IMR-90 (cell line): ENCODE measurements at regions not wholly inside any gene's neighbourhood (a gene's known extent, or its start where the extent isn't known, plus 50 kb on each side); places are given as distances from the start of the nearest gene placed in this dataset.

Source experiments
- ATAC-seq: fragments of 200-7000 bp; cut with Tn5 transposase; 2 replicates; pipeline ENCODE4 v1.9.1; 2020; ENCODE audit warnings: low read depth, mild to moderate bottlenecking, moderate library complexity
- BruUV-seq: library from RNA; stranded (reverse); fragments of 400-500 nt; replicated peaks from 2 replicates; lab custom pipeline; 2021; lab: Mats Ljungman, UMichigan
- CTCF ChIA-PET: fragments of 300-600 bp; formaldehyde crosslinking; extraction: SDS; loops from one replicate; lab custom pipeline; 2021; ENCODE audit warnings: antibody characterized with exemption; lab: Yijun Ruan, JAX
- POLR2A ChIA-PET: fragments of 300-600 bp; sonication (Branson Sonifier 250); formaldehyde crosslinking; loops from one replicate; lab custom pipeline; 2022; ENCODE audit warnings: antibody characterized with exemption; ENCODE audit not compliant: unreplicated experiment; lab: Charles Lee
- DNase-seq: peaks from one replicate; pipeline ENCODE4 v3.0.0; 2013
- H2AFZ ChIP-seq: replicated peaks from 2 replicates; pipeline ENCODE3; 2013; ENCODE audit warnings: low read length, mild to moderate bottlenecking; ENCODE audit not compliant: poor library complexity
- H2AK5ac ChIP-seq: 2 replicates; pipeline ENCODE4 v1.6.1; 2013; ENCODE audit warnings: low read depth, low read length, inconsistent platforms
- H2AK9ac ChIP-seq: replicated peaks from 2 replicates; pipeline ENCODE3; 2013; ENCODE audit warnings: mild to moderate bottlenecking, low read depth, low read length, moderate library complexity; ENCODE audit not compliant: poor library complexity
- H2BK120ac ChIP-seq: 2 replicates; pipeline ENCODE4 v1.6.1; 2013; ENCODE audit warnings: low read depth, low read length, inconsistent platforms
- H2BK15ac ChIP-seq: 3 replicates; pipeline ENCODE4 v1.6.1; 2013; ENCODE audit warnings: low read depth, low read length, inconsistent platforms
- H2BK20ac ChIP-seq: 2 replicates; pipeline ENCODE4 v1.6.1; 2013; ENCODE audit warnings: low read depth, mild to moderate bottlenecking, inconsistent platforms, low read length, moderate library complexity
- H2BK5ac ChIP-seq: 2 replicates; pipeline ENCODE4 v1.6.1; 2013; ENCODE audit warnings: mild to moderate bottlenecking, low read depth, low read length, inconsistent platforms; ENCODE audit not compliant: poor library complexity, severe bottlenecking
- H3K14ac ChIP-seq: replicated peaks from 2 replicates; pipeline ENCODE4 v1.6.1; 2013; ENCODE audit warnings: low read depth, low read length, inconsistent platforms
- H3K18ac ChIP-seq: 2 replicates; pipeline ENCODE4 v1.6.1; 2013; ENCODE audit warnings: low read depth, low read length, control low read depth
- H3K23ac ChIP-seq: 2 replicates; pipeline ENCODE4 v1.6.1; 2013; ENCODE audit warnings: low read depth, low read length, inconsistent platforms
- H3K27ac ChIP-seq: 2 replicates; pipeline ENCODE4 v1.5.1; 2013; ENCODE audit warnings: mild to moderate bottlenecking, control low read depth, low read length; ENCODE audit not compliant: insufficient read depth
- H3K27me3 ChIP-seq: 2 replicates; pipeline ENCODE4 v1.6.1; 2013; ENCODE audit warnings: low read length; ENCODE audit not compliant: control insufficient read depth, insufficient read depth
- H3K36me3 ChIP-seq: 2 replicates; pipeline ENCODE4 v1.6.1; 2013; ENCODE audit warnings: low read length, mixed read lengths; ENCODE audit not compliant: control insufficient read depth, insufficient read depth
- H3K4ac ChIP-seq: 2 replicates; pipeline ENCODE4 v1.6.1; 2013; ENCODE audit warnings: low read depth, low read length, inconsistent platforms
- H3K4me1 ChIP-seq: 2 replicates; pipeline ENCODE4 v1.6.1; 2013; ENCODE audit warnings: low read length, mixed read lengths; ENCODE audit not compliant: control insufficient read depth, insufficient read depth
- H3K4me2 ChIP-seq: 2 replicates; pipeline ENCODE4 v1.6.1; 2013; ENCODE audit warnings: low read depth, mild to moderate bottlenecking, control low read depth, low read length, moderate library complexity
- H3K4me3 ChIP-seq: 2 replicates; pipeline ENCODE4 v1.5.1; 2013; ENCODE audit warnings: low read depth, mild to moderate bottlenecking, control low read depth, low read length, moderate library complexity; ENCODE audit not compliant: insufficient read depth
- H3K56ac ChIP-seq: 2 replicates; pipeline ENCODE4 v1.6.1; 2013; ENCODE audit warnings: low read length, inconsistent platforms; ENCODE audit not compliant: insufficient read depth; ENCODE audit errors: extremely low read depth
- H3K79me1 ChIP-seq, 2 experiments: 2 replicates each; pipeline ENCODE4 v1.6.1; 2013; ENCODE audit warnings: low read length in 2 of 2, inconsistent platforms in 1 of 2, low read depth in 1 of 2
- H3K9ac ChIP-seq: 2 replicates; pipeline ENCODE4 v1.6.1; 2013; ENCODE audit warnings: low read depth, low read length, control low read depth
- H3K9me1 ChIP-seq: 2 replicates; pipeline ENCODE4 v1.6.1; 2013; ENCODE audit warnings: low read length, inconsistent platforms; ENCODE audit not compliant: insufficient read depth
- H3K9me3 ChIP-seq: 2 replicates; pipeline ENCODE4 v1.6.1; 2013; ENCODE audit warnings: low read length; ENCODE audit not compliant: control insufficient read depth, insufficient read depth
- H4K20me1 ChIP-seq: 2 replicates; pipeline ENCODE4 v1.6.1; 2013; ENCODE audit warnings: low read length, inconsistent platforms; ENCODE audit not compliant: insufficient read depth
- H4K5ac ChIP-seq: 2 replicates; pipeline ENCODE4 v1.6.1; 2013; ENCODE audit warnings: mild to moderate bottlenecking, low read depth, low read length, control low read depth
- H4K8ac ChIP-seq, 2 experiments: 2 replicates each; pipeline ENCODE4 v1.6.1; 2013; ENCODE audit warnings: low read depth in 2 of 2, low read length in 2 of 2, control low read depth in 1 of 2, inconsistent platforms in 1 of 2
- H4K91ac ChIP-seq: 2 replicates; pipeline ENCODE4 v1.6.1; 2013; ENCODE audit warnings: low read depth, low read length, inconsistent platforms; ENCODE audit not compliant: insufficient read depth
- CHD1 ChIP-seq: IDR thresholded peaks from 2 replicates; pipeline ENCODE4 v1.6.1; 2012; ENCODE audit warnings: low read depth, low read length, improper control_type of control experiment
- FOS ChIP-seq: fragments of 150-350 bp; IDR thresholded peaks from 2 replicates; pipeline ENCODE4 v1.6.1; 2016; ENCODE audit warnings: low read depth, low read length
- MAFK ChIP-seq: IDR thresholded peaks from 2 replicates; pipeline ENCODE4 v1.6.1; 2012; ENCODE audit warnings: low read depth, low read length, improper control_type of control experiment
- WGBS, 2 experiments: methylation state at CpG; one replicate each; pipeline versions ENCODE4 v1.1.5 to v1.1.7; 2013; ENCODE audit warnings: missing lambda C conversion rate in 2 of 2; ENCODE audit not compliant: insufficient read length in 1 of 2; ENCODE audit errors: extremely low coverage in 2 of 2; 5-methylcytosine and 5-hydroxymethylcytosine counted together
- dilution Hi-C: fragments of 300-500 bp; cut with HindIII; formaldehyde crosslinking; loops from one replicate; pipeline ENCODE4 v1.14.3; 2018; ENCODE audit warnings: low sequenced_read_pairs; ENCODE audit not compliant: unreplicated experiment
- in situ Hi-C: fragments of 300-500 bp; cut with MboI; formaldehyde crosslinking; loops from 3 replicates; pipeline ENCODE4 v1.14.3; 2019; ENCODE audit warnings: low sequenced_read_pairs, inconsistent platforms, mixed read lengths
- intact Hi-C: fragments of 100-400 bp; cut with micrococcal nuclease; formaldehyde crosslinking; loops from 2 replicates; pipeline ENCODE4 v1.10.0; 2022

DNA sequence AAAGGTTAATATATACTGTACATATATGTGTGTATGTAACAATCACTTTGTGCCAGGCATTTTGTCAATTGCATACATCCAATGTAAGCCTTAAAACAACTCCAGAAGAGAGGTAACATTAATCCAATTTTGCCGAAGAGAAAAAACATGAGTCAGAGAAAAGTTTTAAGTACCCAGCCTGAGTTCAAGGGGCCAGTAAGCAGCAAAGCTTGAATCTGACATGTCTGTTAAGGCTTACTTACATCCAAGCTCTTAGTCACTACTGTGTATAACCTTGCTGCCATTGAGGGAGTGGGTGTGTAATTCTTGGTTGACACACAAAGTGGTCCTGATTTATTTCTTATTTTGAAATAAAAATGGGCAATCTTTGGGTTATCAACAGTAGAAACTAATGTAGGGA is 360.4 kb upstream of the LYPLAL1 start:
- ATAC-seq (peak; percentile 88), DNase-seq (peak; percentile 87)
- no peaks in the 10 kb centered on the region for H3K36me3 ChIP-seq
- H3K4me2 ChIP-seq: no peak overlapping the region
- no peak overlapping the region for H3K56ac ChIP-seq
- in situ Hi-C loops (no loop called here), dilution Hi-C loops (no loop called here), intact Hi-C loops (no loop called here)
- no peaks in the 10 kb centered on the region for H3K79me1 ChIP-seq
- H4K20me1 ChIP-seq: no peaks in the 10 kb centered on the region
- H3K27ac ChIP-seq: no peak overlapping the region
- 0 out of 2 replicates have a peak, but pooled peaks cover 2% of the 10 kb centered on the region for H3K9me1 ChIP-seq
- no peak overlapping the region for H2AK5ac ChIP-seq
- H4K8ac ChIP-seq: no peak overlapping the region
- no peaks in the 10 kb centered on the region for H3K27me3 ChIP-seq
- no peak overlapping the region; the same call in 1 of the 2 replicates for H2BK20ac ChIP-seq
- TF ChIP-seq MAFK: no peak
- 0 out of 2 replicates have a peak, but pooled peaks have one; percentile 13 for TF ChIP-seq FOS
- TF ChIP-seq CHD1: no peak
- no peak overlapping the region for H3K9ac ChIP-seq
- H2BK15ac ChIP-seq: no peak overlapping the region
- H3K4me1 ChIP-seq: peaks cover 6% of the 10 kb centered on the region
- no peak overlapping the region for H3K14ac ChIP-seq
- no peak overlapping the region for H3K4me3 ChIP-seq
- no peak overlapping the region for H2BK120ac ChIP-seq
- no peak overlapping the region for H4K5ac ChIP-seq
- no peak overlapping the region for H3K23ac ChIP-seq
- ChIA-PET CTCF (no interaction called here), POLR2A (no interaction called here)
- no peak overlapping the region for H3K4ac ChIP-seq
- no peak overlapping the region for H2AK9ac ChIP-seq
- no peak overlapping the region for H3K18ac ChIP-seq
- no peak overlapping the region for H2AFZ ChIP-seq
- WGBS, 2 experiments: no CpG with 5 or more reads among the region's 1 CpG
- no peak overlapping the region for H2BK5ac ChIP-seq
- no peak overlapping the region for H4K91ac ChIP-seq
- BruUV-seq: no TSS peak
- no peaks in the 10 kb centered on the region for H3K9me3 ChIP-seq
